ENCODE measurements at regions not wholly inside any gene's neighbourhood (a gene's known extent, or its start where the extent isn't known, plus 50 kb on each side); places are given as distances from the start of the nearest gene placed in this dataset.

GRCh38 chr12:91613223-91613779, 430.7 kb upstream of the DCN start:
- no peak for DNase-seq
- no peaks in the 10 kb centered on the region for H3K36me3 ChIP-seq (replicated peaks; ENCODE audit: control insufficient read depth, insufficient read depth, low read length)
- no peaks in the 10 kb centered on the region for H3K27me3 ChIP-seq (ENCODE audit: control insufficient read depth, insufficient read depth, low read length)
- no peak overlapping the region for H3K4me3 ChIP-seq (ENCODE audit: insufficient read depth, low read depth, low read length)

GRCh38 chr12:91610561-91610960, 427.9 kb upstream of the DCN start:
- no peak overlapping the region for H3K4me3 ChIP-seq (ENCODE audit: insufficient read depth, low read depth, low read length)
- DNase-seq = no peak
- no peaks in the 10 kb centered on the region for H3K27me3 ChIP-seq (ENCODE audit: control insufficient read depth, insufficient read depth, low read length)
- H3K36me3 ChIP-seq (replicated peaks; ENCODE audit: control insufficient read depth, insufficient read depth, low read length) = no peaks in the 10 kb centered on the region

GRCh38 chr12:91609283-91609682, 426.7 kb upstream of the DCN start:
- Histone ChIP-seq H3K36me3 (replicated peaks; ENCODE audit: control insufficient read depth, insufficient read depth, low read length) (no peaks in the 10 kb centered on the region), H3K27me3 (ENCODE audit: control insufficient read depth, insufficient read depth, low read length) (no peaks in the 10 kb centered on the region), H3K4me3 (ENCODE audit: insufficient read depth, low read depth, low read length) (no peak overlapping the region)
- no peak for DNase-seq

- no peaks in the 10 kb centered on the region for H3K27me3 ChIP-seq (ENCODE audit: control insufficient read depth, insufficient read depth, low read length)
- no peaks in the 10 kb centered on the region for H3K36me3 ChIP-seq (replicated peaks; ENCODE audit: control insufficient read depth, insufficient read depth, low read length)
- no peak for DNase-seq
- no peak overlapping the region for H3K4me3 ChIP-seq (ENCODE audit: insufficient read depth, low read depth, low read length)
These were observed 425.9 kb upstream of the DCN start for GRCh38 chr12:91608542-91608941.

GRCh38 chr12:91606662-91607377, 424.2 kb upstream of the DCN start:
- H3K4me3 ChIP-seq (ENCODE audit: insufficient read depth, low read depth, low read length) = no peak overlapping the region
- H3K27me3 ChIP-seq (ENCODE audit: control insufficient read depth, insufficient read depth, low read length) = no peaks in the 10 kb centered on the region
- H3K36me3 ChIP-seq (replicated peaks; ENCODE audit: control insufficient read depth, insufficient read depth, low read length) = no peaks in the 10 kb centered on the region
- DNase-seq = no peak

GRCh38 chr12:91604897-91605296, 422.3 kb upstream of the DCN start:
- H3K4me3 ChIP-seq (ENCODE audit: insufficient read depth, low read depth, low read length) = no peak overlapping the region

GRCh38 chr12:91603060-91603459, 420.4 kb upstream of the DCN start:
- no peak for DNase-seq
- H3K36me3 ChIP-seq (replicated peaks; ENCODE audit: control insufficient read depth, insufficient read depth, low read length) = no peaks in the 10 kb centered on the region
- no peaks in the 10 kb centered on the region for H3K27me3 ChIP-seq (ENCODE audit: control insufficient read depth, insufficient read depth, low read length)
- H3K4me3 ChIP-seq (ENCODE audit: insufficient read depth, low read depth, low read length) = no peak overlapping the region

More at GRCh38 chr12:91604897-91605296, 422.3 kb upstream of the DCN start:
- Histone ChIP-seq H3K36me3 (replicated peaks; ENCODE audit: control insufficient read depth, insufficient read depth, low read length) (no peaks in the 10 kb centered on the region), H3K27me3 (ENCODE audit: control insufficient read depth, insufficient read depth, low read length) (no peaks in the 10 kb centered on the region)
- no peak for DNase-seq

GRCh38 chr12:91601054-91601453, 418.4 kb upstream of the DCN start:
- DNase-seq = no peak
- H3K27me3 ChIP-seq (ENCODE audit: control insufficient read depth, insufficient read depth, low read length) = no peaks in the 10 kb centered on the region
- no peaks in the 10 kb centered on the region for H3K36me3 ChIP-seq (replicated peaks; ENCODE audit: control insufficient read depth, insufficient read depth, low read length)
- H3K4me3 ChIP-seq (ENCODE audit: insufficient read depth, low read depth, low read length) = no peak overlapping the region

GRCh38 chr12:91594715-91595114, 412.1 kb upstream of the DCN start:
- Histone ChIP-seq H3K27me3 (ENCODE audit: control insufficient read depth, insufficient read depth, low read length) (no peaks in the 10 kb centered on the region), H3K4me3 (ENCODE audit: insufficient read depth, low read depth, low read length) (no peak overlapping the region), H3K36me3 (replicated peaks; ENCODE audit: control insufficient read depth, insufficient read depth, low read length) (no peaks in the 10 kb centered on the region)
- no peak for DNase-seq

GRCh38 chr12:91591639-91591987, 409.0 kb upstream of the DCN start:
- Histone ChIP-seq H3K36me3 (replicated peaks; ENCODE audit: control insufficient read depth, insufficient read depth, low read length) (no peaks in the 10 kb centered on the region), H3K4me3 (ENCODE audit: insufficient read depth, low read depth, low read length) (no peak overlapping the region), H3K27me3 (ENCODE audit: control insufficient read depth, insufficient read depth, low read length) (no peaks in the 10 kb centered on the region)
- DNase-seq = no peak

GRCh38 chr12:91590966-91591638, 408.5 kb upstream of the DCN start:
- H3K4me3 ChIP-seq (ENCODE audit: insufficient read depth, low read depth, low read length) = no peak overlapping the region
- no peaks in the 10 kb centered on the region for H3K36me3 ChIP-seq (replicated peaks; ENCODE audit: control insufficient read depth, insufficient read depth, low read length)
- H3K27me3 ChIP-seq (ENCODE audit: control insufficient read depth, insufficient read depth, low read length) = no peaks in the 10 kb centered on the region
- DNase-seq = no peak

- H3K4me3 ChIP-seq (ENCODE audit: insufficient read depth, low read depth, low read length) = no peak overlapping the region
- DNase-seq = no peak
These were observed 406.3 kb upstream of the DCN start for GRCh38 chr12:91588874-91589454.

GRCh38 chr12:91586015-91586414, 403.4 kb upstream of the DCN start:
- no peaks in the 10 kb centered on the region for H3K36me3 ChIP-seq (replicated peaks; ENCODE audit: control insufficient read depth, insufficient read depth, low read length)
- no peak overlapping the region for H3K4me3 ChIP-seq (ENCODE audit: insufficient read depth, low read depth, low read length)
- H3K27me3 ChIP-seq (ENCODE audit: control insufficient read depth, insufficient read depth, low read length) = no peaks in the 10 kb centered on the region
- no peak for DNase-seq

More at GRCh38 chr12:91588874-91589454, 406.3 kb upstream of the DCN start:
- H3K27me3 ChIP-seq (ENCODE audit: control insufficient read depth, insufficient read depth, low read length) = no peaks in the 10 kb centered on the region
- H3K36me3 ChIP-seq (replicated peaks; ENCODE audit: control insufficient read depth, insufficient read depth, low read length) = no peaks in the 10 kb centered on the region

- Histone ChIP-seq H3K36me3 (replicated peaks; ENCODE audit: control insufficient read depth, insufficient read depth, low read length) (no peaks in the 10 kb centered on the region), H3K4me3 (ENCODE audit: insufficient read depth, low read depth, low read length) (no peak overlapping the region), H3K27me3 (ENCODE audit: control insufficient read depth, insufficient read depth, low read length) (no peaks in the 10 kb centered on the region)
- DNase-seq = no peak
These were observed 400.2 kb upstream of the DCN start for GRCh38 chr12:91582811-91583210.

All from H7 (cell line).